H9 (cell line): ENCODE measurements at regions not wholly inside any gene's neighbourhood (a gene's known extent, or its start where the extent isn't known, plus 50 kb on each side); places are given as distances from the start of the nearest gene placed in this dataset.

Source experiments
- DNase-seq: peaks from one replicate; pipeline ENCODE4 v3.0.0-alpha.2; 2017
- H2AFZ ChIP-seq: one replicate; pipeline ENCODE4 v1.6.1; 2013; ENCODE audit warnings: mild to moderate bottlenecking, low read length, control low read depth, moderate library complexity
- H2AK5ac ChIP-seq: 2 replicates; pipeline ENCODE4 v1.6.1; 2013; ENCODE audit warnings: low read length, control low read depth, mixed read lengths; ENCODE audit not compliant: insufficient read length
- H2BK120ac ChIP-seq: one replicate; pipeline ENCODE4 v1.6.1; 2013; ENCODE audit warnings: low read depth, mild to moderate bottlenecking, low read length, control low read depth, inconsistent platforms; ENCODE audit not compliant: poor library complexity, severe bottlenecking
- H2BK12ac ChIP-seq: 2 replicates; pipeline ENCODE4 v1.6.1; 2013; ENCODE audit warnings: low read length, control low read depth, mixed read lengths, low read depth; ENCODE audit not compliant: insufficient read length
- H2BK15ac ChIP-seq: 2 replicates; pipeline ENCODE4 v1.6.1; 2013; ENCODE audit warnings: low read depth, low read length, control low read depth
- H2BK20ac ChIP-seq: one replicate; pipeline ENCODE4 v1.6.1; 2013; ENCODE audit warnings: low read depth, mild to moderate bottlenecking, low read length, control low read depth, inconsistent platforms; ENCODE audit not compliant: poor library complexity, severe bottlenecking
- H2BK5ac ChIP-seq: 2 replicates; pipeline ENCODE4 v1.6.1; 2013; ENCODE audit warnings: low read length, control low read depth, mixed read lengths; ENCODE audit not compliant: insufficient read length
- H3K14ac ChIP-seq: 2 replicates; pipeline ENCODE4 v1.6.1; 2013; ENCODE audit warnings: low read length, control low read depth; ENCODE audit not compliant: insufficient read depth
- H3K18ac ChIP-seq: 2 replicates; pipeline ENCODE4 v1.6.1; 2013; ENCODE audit warnings: low read depth, mild to moderate bottlenecking, mixed read lengths, low read length, control low read depth; ENCODE audit not compliant: insufficient read length
- H3K23ac ChIP-seq: 2 replicates; pipeline ENCODE4 v1.6.1; 2013; ENCODE audit warnings: low read length, control low read depth, mixed read lengths, low read depth; ENCODE audit not compliant: insufficient read length
- H3K23me2 ChIP-seq: 2 replicates; pipeline ENCODE4 v1.6.1; 2013; ENCODE audit warnings: low read depth, mild to moderate bottlenecking, mixed read lengths, low read length, control low read depth; ENCODE audit not compliant: insufficient read length, poor library complexity, severe bottlenecking
- H3K27ac ChIP-seq: 2 replicates; pipeline ENCODE4 v1.5.1; 2013; ENCODE audit warnings: low read length, control low read depth, mixed read lengths, low read depth; ENCODE audit not compliant: insufficient read length
- H3K27me3 ChIP-seq: 2 replicates; pipeline ENCODE4 v1.6.1; 2013; ENCODE audit warnings: low read length, control low read depth, inconsistent platforms; ENCODE audit not compliant: insufficient read depth
- H3K4ac ChIP-seq: 2 replicates; pipeline ENCODE4 v1.6.1; 2013; ENCODE audit warnings: low read depth, mild to moderate bottlenecking, control low read depth, inconsistent platforms, low read length, moderate library complexity
- H3K4me1 ChIP-seq: 2 replicates; pipeline ENCODE4 v1.6.1; 2013; ENCODE audit warnings: low read length, control low read depth, inconsistent platforms; ENCODE audit not compliant: insufficient read depth
- H3K4me2 ChIP-seq: 2 replicates; pipeline ENCODE4 v1.6.1; 2013; ENCODE audit warnings: low read length, control low read depth, mixed read lengths; ENCODE audit not compliant: insufficient read length, insufficient read depth
- H3K56ac ChIP-seq: 2 replicates; pipeline ENCODE4 v1.6.1; 2013; ENCODE audit warnings: low read depth, mild to moderate bottlenecking, mixed read lengths, low read length, control low read depth; ENCODE audit not compliant: insufficient read length
- H3K79me1 ChIP-seq: 2 replicates; pipeline ENCODE4 v1.6.1; 2013; ENCODE audit warnings: low read depth, mild to moderate bottlenecking, moderate library complexity, low read length, control low read depth, inconsistent platforms; ENCODE audit not compliant: insufficient read depth, poor library complexity, severe bottlenecking
- H3K79me2 ChIP-seq: 2 replicates; pipeline ENCODE4 v1.6.1; 2013; ENCODE audit warnings: low read length, control low read depth, inconsistent platforms; ENCODE audit not compliant: insufficient read depth
- H3K9ac ChIP-seq: 2 replicates; pipeline ENCODE4 v1.6.1; 2013; ENCODE audit warnings: low read length, control low read depth, mixed read lengths; ENCODE audit not compliant: insufficient read length; ENCODE audit errors: extremely low read depth
- H3K9me3 ChIP-seq: one replicate; pipeline ENCODE4 v1.6.1; 2013; ENCODE audit warnings: low read depth, low read length, inconsistent platforms; ENCODE audit not compliant: control insufficient read depth
- H3T11ph ChIP-seq: one replicate; pipeline ENCODE4 v1.6.1; 2013; ENCODE audit warnings: mild to moderate bottlenecking, low read length, control low read depth, inconsistent platforms
- H4K20me1 ChIP-seq: one replicate; pipeline ENCODE4 v1.6.1; 2013; ENCODE audit not compliant: control insufficient read depth, insufficient read length, insufficient read depth
- H4K5ac ChIP-seq: 2 replicates; pipeline ENCODE4 v1.6.1; 2013; ENCODE audit warnings: low read depth, mild to moderate bottlenecking, mixed read lengths, low read length, control low read depth; ENCODE audit not compliant: insufficient read length
- H4K8ac ChIP-seq: replicated peaks from 2 replicates; pipeline ENCODE4 v1.6.1; 2013; ENCODE audit warnings: low read length, control low read depth, mixed read lengths, low read depth; ENCODE audit not compliant: insufficient read length
- H4K91ac ChIP-seq: 2 replicates; pipeline ENCODE4 v1.6.1; 2013; ENCODE audit warnings: low read depth, mild to moderate bottlenecking, moderate library complexity, mixed read lengths, low read length, control low read depth; ENCODE audit not compliant: insufficient read length
- H3K27ac Mint-ChIP-seq, 3 experiments: 2 replicates in 2 of 3; 3 replicates in 1 of 3; pipeline ENCODE4 v1.8.0; 2020 to 2021; ENCODE audit warnings: mixed read lengths in 3 of 3, mild to moderate bottlenecking in 1 of 3, moderate library complexity in 1 of 3
- H3K27me3 Mint-ChIP-seq: 2 replicates; pipeline ENCODE4 v1.8.0; 2021; ENCODE audit warnings: low read depth, mild to moderate bottlenecking, moderate library complexity, mixed read lengths
- H3K36me3 Mint-ChIP-seq, 3 experiments: 2 replicates in 2 of 3; 3 replicates in 1 of 3; pipeline ENCODE4 v1.8.0; 2020 to 2021; ENCODE audit warnings: low read depth in 3 of 3, mixed read lengths in 3 of 3; ENCODE audit not compliant: insufficient read depth in 1 of 3
- H3K4me1 Mint-ChIP-seq, 2 experiments: 2 replicates each; pipeline ENCODE4 v1.8.0; 2020; ENCODE audit warnings: mixed read lengths in 2 of 2
- H3K4me3 Mint-ChIP-seq, 2 experiments: 2 replicates in 1 of 2; 3 replicates in 1 of 2; pipeline ENCODE4 v1.8.0; 2020 to 2021; ENCODE audit warnings: mild to moderate bottlenecking in 2 of 2, mixed read lengths in 2 of 2, moderate library complexity in 1 of 2
- H3K9me3 Mint-ChIP-seq, 2 experiments: 2 replicates in 1 of 2; 3 replicates in 1 of 2; pipeline ENCODE4 v1.8.0; 2020; ENCODE audit warnings: mild to moderate bottlenecking in 2 of 2, mixed read lengths in 2 of 2, moderate library complexity in 1 of 2
- CTCF ChIP-seq: fragments of 200-600 bp; sonication (generic); conservative IDR thresholded peaks from 3 replicates; pipeline ENCODE4 v1.8.0; 2021; ENCODE audit warnings: antibody characterized with exemption, mild to moderate bottlenecking
- WGBS: extraction: QIAGEN DNeasy Blood & Tissue Kit; methylation state at CpG from one replicate; pipeline ENCODE4 v1.1.7; 2013; ENCODE audit warnings: missing lambda C conversion rate, low lambda C conversion rate, mixed read lengths; ENCODE audit not compliant: insufficient read length; ENCODE audit errors: extremely low coverage; 5-methylcytosine and 5-hydroxymethylcytosine counted together

DNA sequence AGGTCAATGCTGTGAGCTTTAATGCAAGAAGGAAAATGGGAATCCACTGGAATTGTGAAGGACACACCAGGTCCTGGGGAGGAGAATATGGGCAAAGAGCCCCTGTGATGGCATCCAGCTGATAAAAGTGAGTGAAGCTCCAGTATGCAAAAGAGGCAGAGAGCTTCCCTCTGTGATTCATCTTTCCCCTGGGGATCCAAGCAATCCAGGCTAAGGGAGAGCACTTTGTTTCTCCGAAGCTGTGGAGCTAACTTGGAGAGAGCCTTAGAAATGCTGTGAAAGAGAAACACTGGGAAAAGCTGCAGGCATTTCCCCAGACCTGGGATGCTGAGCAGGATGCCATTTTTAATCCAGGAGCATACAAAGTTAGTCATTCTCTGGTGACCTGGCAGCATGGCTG is 489.5 kb downstream of the SH2D4B start:
- Mint-ChIP-seq H3K9me3 (peaks cover 15 to 18% of the 10 kb centered on the region in 2 experiments), H3K4me3 (no peak overlapping the region), H3K36me3 (peaks cover 2 to 6% (median 5%) of the 10 kb centered on the region in 3 experiments; a peak in 6 of 7 replicates), H3K4me1 (peaks cover 6 to 15% of the 10 kb centered on the region in 2 experiments; a peak in 3 of 4 replicates), H3K27me3 (peaks cover 2% of the 10 kb centered on the region), H3K27ac (peak overlapping the region in 1 of 3 experiments; percentile 53; a peak in 2 of 7 replicates)
- Histone ChIP-seq H2BK15ac (no peak overlapping the region), H4K91ac (no peak overlapping the region), H3K9ac (no peak overlapping the region), H4K8ac (no peak overlapping the region), H3K4me2 (no peak overlapping the region), H3K4ac (no peak overlapping the region), H3K14ac (no peak overlapping the region), H3K18ac (no peak overlapping the region), H3K27ac (no peak overlapping the region), H3K23me2 (no peaks in the 10 kb centered on the region), H4K5ac (no peak overlapping the region), H4K20me1 (no peaks in the 10 kb centered on the region), H2AK5ac (no peak overlapping the region), H2BK5ac (no peak overlapping the region), H3K9me3 (no peaks in the 10 kb centered on the region), H2BK12ac (no peak overlapping the region), H2BK20ac (no peak overlapping the region), H2BK120ac (no peak overlapping the region), H3K79me2 (no peaks in the 10 kb centered on the region), H3K56ac (no peak overlapping the region), H3K23ac (no peak overlapping the region), H3K4me1 (no peaks in the 10 kb centered on the region), H3T11ph (no peak overlapping the region), H3K27me3 (no peaks in the 10 kb centered on the region), H2AFZ (no peak overlapping the region), H3K79me1 (no peaks in the 10 kb centered on the region)
- WGBS = no CpG with 5 or more reads among the region's 1 CpG
- TF ChIP-seq CTCF = no peak
- DNase-seq = no peak
